HepG2 (cell line): ENCODE measurements at regions not wholly inside any gene's neighbourhood (a gene's known extent, or its start where the extent isn't known, plus 50 kb on each side); places are given as distances from the start of the nearest gene placed in this dataset.

Experiments
- CEBPB ChIP-seq: IDR thresholded peaks from 2 replicates; pipeline ENCODE4 v1.6.1; 2011; ENCODE audit warnings: low read depth, low read length, improper control_type of control experiment, borderline replicate concordance
- HDAC1 ChIP-seq: sonication (generic); formaldehyde crosslinking; IDR thresholded peaks from 2 replicates; pipeline ENCODE4 v1.5.1; 2020; ENCODE audit warnings: mild to moderate bottlenecking, missing genetic modification reagents
- HNF4A ChIP-seq: sonication (generic); formaldehyde crosslinking; IDR thresholded peaks from 2 replicates; pipeline ENCODE4 v1.4.0; 2020; ENCODE audit warnings: missing genetic modification reagents
- HNRNPH1 ChIP-seq: fragments of 200-400 bp; formaldehyde crosslinking; optimal IDR thresholded peaks from 2 replicates; pipeline ENCODE3; 2017; ENCODE audit warnings: mild to moderate bottlenecking, low read depth, low read length
- IKZF1 ChIP-seq: fragments of 450-650 bp; IDR thresholded peaks from 2 replicates; pipeline ENCODE4 v1.7.1; 2016
- JUNB ChIP-seq: sonication (generic); formaldehyde crosslinking; IDR thresholded peaks from 2 replicates; pipeline ENCODE4 v1.8.0; 2022; ENCODE audit warnings: missing genetic modification reagents, mild to moderate bottlenecking, borderline replicate concordance
- KLF12 ChIP-seq: sonication (generic); formaldehyde crosslinking; IDR thresholded peaks from 2 replicates; pipeline ENCODE4 v1.4.0; 2020; ENCODE audit warnings: missing genetic modification reagents, borderline replicate concordance
- MIXL1 ChIP-seq: IDR thresholded peaks from 2 replicates; pipeline ENCODE4 v1.6.1; 2016
- NR2C2 ChIP-seq: sonication (generic); formaldehyde crosslinking; IDR thresholded peaks from 2 replicates; pipeline ENCODE4 v1.4.0; 2020; ENCODE audit warnings: missing genetic modification reagents, mild to moderate bottlenecking, moderate library complexity, borderline replicate concordance
- PTBP1 ChIP-seq: fragments of 200-400 bp; formaldehyde crosslinking; IDR thresholded peaks from 2 replicates; pipeline ENCODE4 v1.6.1; 2018; ENCODE audit warnings: low read length, low read depth; ENCODE audit not compliant: poor library complexity, severe bottlenecking
- SAP130 ChIP-seq: IDR thresholded peaks from 2 replicates; pipeline ENCODE4 v1.6.1; 2016; ENCODE audit warnings: low read depth
- SKIL ChIP-seq: sonication (generic); formaldehyde crosslinking; IDR thresholded peaks from 2 replicates; pipeline ENCODE4 v1.8.0; 2022; ENCODE audit warnings: missing genetic modification reagents, mild to moderate bottlenecking, moderate library complexity, borderline replicate concordance
- TFE3 ChIP-seq: IDR thresholded peaks from 2 replicates; pipeline ENCODE4 v1.6.1; 2016
- YEATS4 ChIP-seq: sonication (generic); formaldehyde crosslinking; IDR thresholded peaks from 2 replicates; pipeline ENCODE4 v1.4.0; 2020; ENCODE audit warnings: missing genetic modification reagents, borderline replicate concordance
- ZBTB7A ChIP-seq: sonication (generic); formaldehyde crosslinking; IDR thresholded peaks from 2 replicates; pipeline ENCODE4 v1.8.0; 2022; ENCODE audit warnings: mild to moderate bottlenecking, missing genetic modification reagents
- ZC3H13 ChIP-seq: sonication (generic); formaldehyde crosslinking; IDR thresholded peaks from 2 replicates; pipeline ENCODE4 v1.8.1; 2023; ENCODE audit warnings: mild to moderate bottlenecking, missing genetic modification reagents, moderate library complexity
- ZC3H4 ChIP-seq: sonication (generic); formaldehyde crosslinking; IDR thresholded peaks from 2 replicates; pipeline ENCODE4 v1.4.0; 2020; ENCODE audit warnings: missing genetic modification reagents, borderline replicate concordance
- ZFP82 ChIP-seq: sonication (generic); formaldehyde crosslinking; IDR thresholded peaks from 2 replicates; pipeline ENCODE4 v1.5.1; 2020; ENCODE audit warnings: mild to moderate bottlenecking, missing genetic modification reagents, borderline replicate concordance
- ZFP90 ChIP-seq: sonication (generic); formaldehyde crosslinking; IDR thresholded peaks from 2 replicates; pipeline ENCODE4 v1.8.0; 2022; ENCODE audit warnings: missing genetic modification reagents, mild to moderate bottlenecking, inconsistent platforms, borderline replicate concordance
- ZFX ChIP-seq: sonication (generic); formaldehyde crosslinking; IDR thresholded peaks from 2 replicates; pipeline ENCODE4 v1.4.0; 2020; ENCODE audit warnings: mild to moderate bottlenecking, low read depth, missing genetic modification reagents, moderate library complexity
- ZMYM4 ChIP-seq: sonication (generic); formaldehyde crosslinking; IDR thresholded peaks from 2 replicates; pipeline ENCODE4 v1.8.1; 2023; ENCODE audit warnings: mild to moderate bottlenecking, missing genetic modification reagents
- ZNF180 ChIP-seq: sonication (generic); formaldehyde crosslinking; IDR thresholded peaks from 2 replicates; pipeline ENCODE4 v1.4.0; 2020; ENCODE audit warnings: low read depth, missing genetic modification reagents, borderline replicate concordance
- ZNF235 ChIP-seq: sonication (generic); formaldehyde crosslinking; IDR thresholded peaks from 2 replicates; pipeline ENCODE4 v1.8.1; 2023; ENCODE audit warnings: mild to moderate bottlenecking, missing genetic modification reagents, borderline replicate concordance
- ZNF260 ChIP-seq: sonication (generic); formaldehyde crosslinking; IDR thresholded peaks from 2 replicates; pipeline ENCODE4 v1.4.0; 2020; ENCODE audit warnings: missing genetic modification reagents, low read depth, mild to moderate bottlenecking, borderline replicate concordance
- ZNF34 ChIP-seq: sonication (generic); formaldehyde crosslinking; IDR thresholded peaks from 2 replicates; pipeline ENCODE4 v1.4.0; 2020; ENCODE audit warnings: mild to moderate bottlenecking, missing genetic modification reagents, borderline replicate concordance
- ZNF512B ChIP-seq: sonication (generic); formaldehyde crosslinking; IDR thresholded peaks from 2 replicates; pipeline ENCODE4 v1.5.1; 2020; ENCODE audit warnings: missing genetic modification reagents, mild to moderate bottlenecking, borderline replicate concordance
- ZNF589 ChIP-seq: sonication (generic); formaldehyde crosslinking; conservative IDR thresholded peaks from 2 replicates; pipeline ENCODE4 v1.8.0; 2022; ENCODE audit warnings: mild to moderate bottlenecking, moderate library complexity, missing genetic modification reagents

- TF ChIP-seq CEBPB (0 out of 2 replicates have a peak, but pooled peaks have one; percentile 8), ZFX (CRISPR knock-in tag) (no peak), IKZF1 (no peak), ZMYM4 (CRISPR knock-in tag) (peak; percentile 70), ZFP90 (CRISPR knock-in tag) (no peak), YEATS4 (CRISPR knock-in tag) (no peak), ZNF235 (CRISPR knock-in tag) (no peak), HNF4A (CRISPR knock-in tag) (peak; percentile 91), ZFP82 (no peak), ZNF180 (CRISPR knock-in tag) (no peak), HDAC1 (CRISPR knock-in tag) (peak; percentile 53; the same call in 1 of the 2 replicates), SKIL (CRISPR knock-in tag) (no peak), MIXL1 (CRISPR knock-in tag) (peak; percentile 51; the same call in 1 of the 2 replicates), ZC3H13 (CRISPR knock-in tag) (no peak), PTBP1 (no peak), ZNF260 (CRISPR knock-in tag) (no peak), ZNF512B (CRISPR knock-in tag) (no peak), ZBTB7A (CRISPR knock-in tag) (no peak), NR2C2 (CRISPR knock-in tag) (peak; percentile 84), ZNF34 (CRISPR knock-in tag) (no peak), TFE3 (CRISPR knock-in tag) (no peak), SAP130 (0 out of 2 replicates have a peak, but pooled peaks have one; percentile 17), KLF12 (CRISPR knock-in tag) (no peak), ZNF589 (CRISPR knock-in tag) (no peak), ZC3H4 (CRISPR knock-in tag) (no peak), HNRNPH1 (no peak), JUNB (CRISPR knock-in tag) (no peak)
These were observed 89.7 kb downstream of the MID1IP1 start (continued) for GRCh38 chrX:38890963-38891362.
